HG02610 (cell line): ENCODE measurements at regions not wholly inside any gene's neighbourhood (a gene's known extent, or its start where the extent isn't known, plus 50 kb on each side); places are given as distances from the start of the nearest gene placed in this dataset.
"Not testable (repeated sequence)": the region's sequence is repeated elsewhere in the genome, so short reads cannot be mapped to it uniquely, and the experiment has no call there.

Source experiments
- ATAC-seq: cut with Tn5 transposase; IDR thresholded peaks from one replicate; pipeline ENCODE4 v1.9.1; 2021; ENCODE audit warnings: mild to moderate bottlenecking, moderate library complexity; ENCODE audit not compliant: unreplicated experiment

GRCh38 chr4:173661001-173661400 is 131.0 kb upstream of the HAND2 start:
- no peak for ATAC-seq

- ATAC-seq, result no peak
Measured at GRCh38 chr4:173656898-173657297, 126.9 kb upstream of the HAND2 start.

- no peak for ATAC-seq
Measured at GRCh38 chr4:173652283-173652931, 122.4 kb upstream of the HAND2 start.

GRCh38 chr4:173651651-173652282 is 121.7 kb upstream of the HAND2 start:
- ATAC-seq, result no peak

GRCh38 chr4:173647902-173648301 is 117.9 kb upstream of the HAND2 start:
- ATAC-seq, result no peak

- no peak for ATAC-seq
Measured at GRCh38 chr4:173642509-173642908, 112.5 kb upstream of the HAND2 start.

GRCh38 chr4:173635395-173635794 is 105.4 kb upstream of the HAND2 start:
- ATAC-seq, result no peak

- no peak for ATAC-seq
Measured at GRCh38 chr4:173626277-173626676, 96.2 kb upstream of the HAND2 start.

GRCh38 chr4:173618648-173619047 is 88.6 kb upstream of the HAND2 start:
- ATAC-seq, result not testable (repeated sequence)

- no peak for ATAC-seq
Measured at GRCh38 chr4:173609158-173609557, 79.1 kb upstream of the HAND2 start.

- ATAC-seq, result not testable (repeated sequence)
Measured at GRCh38 chr4:173608632-173609031, 78.6 kb upstream of the HAND2 start.

GRCh38 chr4:173591760-173592159 is 61.7 kb upstream of the HAND2 start:
- ATAC-seq, result no peak

- no peak for ATAC-seq
Measured at GRCh38 chr4:173590697-173591096, 60.7 kb upstream of the HAND2 start.

- ATAC-seq, result no peak
Measured at GRCh38 chr4:173585876-173586572, 56.0 kb upstream of the HAND2 start.

- ATAC-seq, result no peak
Measured at GRCh38 chr4:173584506-173584905, 54.5 kb upstream of the HAND2 start.
